ENCODE measurements at regions not wholly inside any gene's neighbourhood (a gene's known extent, or its start where the extent isn't known, plus 50 kb on each side); places are given as distances from the start of the nearest gene placed in this dataset.

DNA sequence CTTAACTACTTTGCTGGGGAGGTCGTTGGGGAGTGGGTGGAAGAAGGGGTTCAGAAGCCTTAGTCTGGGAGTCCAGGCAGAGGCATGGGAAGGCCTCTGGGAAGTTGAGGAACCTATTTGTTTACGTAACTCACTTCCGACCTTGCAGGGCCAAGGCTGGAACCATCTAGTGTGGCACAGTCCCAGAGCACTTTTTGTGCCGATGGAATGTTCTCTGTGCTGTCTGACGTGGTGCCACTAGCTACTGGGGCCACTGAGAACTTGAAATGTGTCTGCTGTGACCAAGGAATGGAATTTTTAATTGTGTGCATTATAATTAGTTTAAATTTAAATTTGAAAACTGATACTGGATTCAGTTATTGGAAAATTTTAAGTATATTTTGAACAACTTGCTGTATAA, 139.7 kb downstream of the FAM161A start:
- TF ChIP-seq FOXM1 (IDR thresholded peaks at IDR 0.05; ENCODE audit: borderline replicate concordance) = no peak
- TF ChIP-seq CTBP1 (IDR thresholded peaks at IDR 0.05; ENCODE audit: borderline replicate concordance) = no peak
- TF ChIP-seq SP1 (IDR thresholded peaks at IDR 0.05) = no peak
- no peak for TF ChIP-seq TARDBP (IDR thresholded peaks at IDR 0.05)
- no peak for TF ChIP-seq SUZ12 (IDR thresholded peaks at IDR 0.05)
- no peak for TF ChIP-seq FOXK2 (IDR thresholded peaks at IDR 0.05)
- TF ChIP-seq ARNT (IDR thresholded peaks at IDR 0.05) = no peak
